ENCODE measurements at regions not wholly inside any gene's neighbourhood (a gene's known extent, or its start where the extent isn't known, plus 50 kb on each side); places are given as distances from the start of the nearest gene placed in this dataset.

- H3K4me1 Mint-ChIP-seq: no peaks in the 10 kb centered on the region
- Histone ChIP-seq H3K4me1 (ENCODE audit: control insufficient read depth, insufficient read depth, low read length) (no peaks in the 10 kb centered on the region), H3K4me3 (ENCODE audit: low read length) (no peak overlapping the region), H3K9me3 (ENCODE audit: control insufficient read depth, insufficient read depth, low read length) (no peaks in the 10 kb centered on the region), H3K36me3 (ENCODE audit: control insufficient read depth, insufficient read depth, low read length) (no peaks in the 10 kb centered on the region), H3K27ac (ENCODE audit: low read length) (no peak overlapping the region), H3K27me3 (ENCODE audit: control insufficient read depth, insufficient read depth, low read length) (no peaks in the 10 kb centered on the region)
- intact Hi-C loops (cut with micrococcal nuclease): no loop called here
- no peak overlapping the region for H3K27ac Mint-ChIP-seq
- no peaks in the 10 kb centered on the region for H3K36me3 Mint-ChIP-seq
- no peak overlapping the region for H3K4me3 Mint-ChIP-seq
- peaks cover 0 to 4% of the 10 kb centered on the region in 2 donors for H3K27me3 Mint-ChIP-seq (ENCODE audit: low read depth in 2 of 2)
- no peak for ATAC-seq
- TF ChIP-seq CTCF (IDR thresholded peaks at IDR 0.05): no peak
- H3K9me3 Mint-ChIP-seq: no peaks in the 10 kb centered on the region
- DNase-seq: no peak
- 100% methylated on average over 1 of the region's 1 CpG for WGBS (ENCODE audit: insufficient coverage)
Observed at GRCh38 chr3:30972449-30972848, 78.0 kb upstream of the GADL1 start.

DNA sequence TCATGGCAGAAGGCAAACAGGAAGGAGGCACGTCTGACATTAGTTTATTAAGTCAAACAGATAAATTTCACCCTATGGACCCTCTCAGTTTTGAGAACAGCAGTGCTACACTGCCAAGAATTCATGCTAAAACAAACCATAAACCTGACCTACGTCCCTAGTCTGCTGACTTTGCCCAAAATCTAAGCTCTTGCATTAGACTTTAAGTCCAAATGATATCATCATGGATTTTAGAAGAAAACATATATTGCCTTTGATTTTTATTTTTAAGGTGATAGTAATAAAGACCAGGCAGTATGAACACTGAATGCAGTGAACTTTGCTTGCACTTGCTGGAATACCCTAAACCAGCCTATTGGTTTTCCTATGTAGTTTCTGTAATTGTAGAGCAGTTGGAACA is 79.6 kb upstream of the GADL1 start:
- no peak for TF ChIP-seq CTCF (IDR thresholded peaks at IDR 0.05)
- WGBS (ENCODE audit: insufficient coverage): 81% methylated on average over 2 of the region's 2 CpGs
- no peaks in the 10 kb centered on the region for H3K9me3 ChIP-seq (ENCODE audit: control insufficient read depth, insufficient read depth, low read length)
- H3K36me3 Mint-ChIP-seq: no peaks in the 10 kb centered on the region
- no peaks in the 10 kb centered on the region for H3K4me1 ChIP-seq (ENCODE audit: control insufficient read depth, insufficient read depth, low read length)
- H3K4me1 Mint-ChIP-seq: no peaks in the 10 kb centered on the region
- intact Hi-C loops (cut with micrococcal nuclease): no loop called here
- H3K27me3 Mint-ChIP-seq (ENCODE audit: low read depth in 2 of 2): no peaks in the 10 kb centered on the region
- H3K27me3 ChIP-seq (ENCODE audit: control insufficient read depth, insufficient read depth, low read length): no peaks in the 10 kb centered on the region
- H3K9me3 Mint-ChIP-seq: no peaks in the 10 kb centered on the region
- H3K4me3 ChIP-seq (ENCODE audit: low read length): no peak overlapping the region
- no peak overlapping the region for H3K27ac Mint-ChIP-seq
- no peak for DNase-seq
- no peaks in the 10 kb centered on the region for H3K36me3 ChIP-seq (ENCODE audit: control insufficient read depth, insufficient read depth, low read length)
- H3K27ac ChIP-seq (ENCODE audit: low read length): no peak overlapping the region
- no peak overlapping the region for H3K4me3 Mint-ChIP-seq
- ATAC-seq: no peak

- no peaks in the 10 kb centered on the region for H3K36me3 Mint-ChIP-seq
- no peaks in the 10 kb centered on the region for H3K27me3 ChIP-seq (ENCODE audit: control insufficient read depth, insufficient read depth, low read length)
- H3K4me3 ChIP-seq (ENCODE audit: low read length): no peak overlapping the region
- no peaks in the 10 kb centered on the region for H3K9me3 Mint-ChIP-seq
- no peaks in the 10 kb centered on the region for H3K36me3 ChIP-seq (ENCODE audit: control insufficient read depth, insufficient read depth, low read length)
- no peak for DNase-seq
- no peak overlapping the region for H3K4me3 Mint-ChIP-seq
- no CpG with 5 or more reads among the region's 1 CpG for WGBS (ENCODE audit: insufficient coverage)
- TF ChIP-seq CTCF (IDR thresholded peaks at IDR 0.05): no peak
- H3K27me3 Mint-ChIP-seq (ENCODE audit: low read depth in 2 of 2): no peaks in the 10 kb centered on the region
- H3K4me1 Mint-ChIP-seq: no peaks in the 10 kb centered on the region
- no peaks in the 10 kb centered on the region for H3K4me1 ChIP-seq (ENCODE audit: control insufficient read depth, insufficient read depth, low read length)
- H3K27ac Mint-ChIP-seq: no peak overlapping the region
- no peak for ATAC-seq
- H3K27ac ChIP-seq (ENCODE audit: low read length): no peak overlapping the region
- intact Hi-C loops (cut with micrococcal nuclease): no loop called here
- no peaks in the 10 kb centered on the region for H3K9me3 ChIP-seq (ENCODE audit: control insufficient read depth, insufficient read depth, low read length)
Observed at GRCh38 chr3:30977592-30977991, 83.1 kb upstream of the GADL1 start.

DNA sequence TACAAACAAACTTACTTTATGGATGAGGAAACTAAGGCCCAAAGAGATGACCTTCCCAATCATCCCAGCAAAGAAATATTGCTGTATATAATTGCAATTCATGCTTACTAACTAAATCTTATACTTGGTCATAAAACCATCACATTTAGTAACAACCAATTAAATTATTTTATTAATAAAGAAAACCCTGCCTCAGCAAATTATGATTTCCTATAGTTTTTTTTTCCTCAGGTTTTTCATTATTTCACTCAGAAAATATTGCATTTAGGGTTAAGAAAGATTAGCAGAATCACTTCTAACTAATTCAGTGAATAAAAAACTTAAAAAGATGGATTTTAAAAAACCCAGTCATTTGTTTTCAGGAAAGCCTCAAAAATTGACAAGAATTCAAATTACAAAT is 86.5 kb upstream of the GADL1 start:
- H3K36me3 Mint-ChIP-seq: no peaks in the 10 kb centered on the region
- Histone ChIP-seq H3K4me1 (ENCODE audit: control insufficient read depth, insufficient read depth, low read length) (no peaks in the 10 kb centered on the region), H3K9me3 (ENCODE audit: control insufficient read depth, insufficient read depth, low read length) (no peaks in the 10 kb centered on the region), H3K27me3 (ENCODE audit: control insufficient read depth, insufficient read depth, low read length) (no peaks in the 10 kb centered on the region), H3K27ac (ENCODE audit: low read length) (no peak overlapping the region), H3K4me3 (ENCODE audit: low read length) (no peak overlapping the region), H3K36me3 (ENCODE audit: control insufficient read depth, insufficient read depth, low read length) (no peaks in the 10 kb centered on the region)
- H3K27me3 Mint-ChIP-seq (ENCODE audit: low read depth in 2 of 2): no peaks in the 10 kb centered on the region
- no peak overlapping the region for H3K4me3 Mint-ChIP-seq
- intact Hi-C loops (cut with micrococcal nuclease): no loop called here
- ATAC-seq: no peak
- TF ChIP-seq CTCF (IDR thresholded peaks at IDR 0.05): no peak
- DNase-seq: no peak
- H3K9me3 Mint-ChIP-seq: no peaks in the 10 kb centered on the region
- H3K27ac Mint-ChIP-seq: no peak overlapping the region
- H3K4me1 Mint-ChIP-seq: no peaks in the 10 kb centered on the region
